CD14-positive monocyte (primary cell): ENCODE measurements at regions not wholly inside any gene's neighbourhood (a gene's known extent, or its start where the extent isn't known, plus 50 kb on each side); places are given as distances from the start of the nearest gene placed in this dataset.

Source experiments
- DNase-seq, 3 donors: peaks; one replicate each; pipeline ENCODE4 v3.0.0-alpha.2; 2011 to 2022
- H2AFZ ChIP-seq: 2 replicates; pipeline ENCODE4 v1.6.0; 2012; ENCODE audit warnings: mild to moderate bottlenecking, low read depth, low read length, inconsistent platforms; ENCODE audit not compliant: insufficient read depth, poor library complexity, severe bottlenecking
- H3K27ac ChIP-seq, 2 donors: 1 replicate in 1 of 2; 2 replicates in 1 of 2; pipeline ENCODE4 v1.5.1; 2012 to 2013; ENCODE audit warnings: low read length in 2 of 2, control low read depth in 1 of 2, inconsistent platforms in 1 of 2, low read depth in 1 of 2, mild to moderate bottlenecking in 1 of 2
- H3K27me3 ChIP-seq, 2 donors: one replicate each; pipeline versions ENCODE4 v1.6.0 to v1.6.1; 2011 to 2013; ENCODE audit warnings: low read length in 2 of 2; ENCODE audit not compliant: control insufficient read depth in 2 of 2, insufficient read depth in 2 of 2
- H3K36me3 ChIP-seq, 2 donors: replicated peaks in 1 of 2; 1 replicate in 1 of 2; 2 replicates in 1 of 2; pipeline versions ENCODE4 v1.5.1 to v1.6.1; 2012 to 2013; ENCODE audit warnings: low read length in 2 of 2, control low read depth in 1 of 2, inconsistent platforms in 1 of 2, mild to moderate bottlenecking in 1 of 2; ENCODE audit not compliant: insufficient read depth in 2 of 2, control insufficient read depth in 1 of 2
- H3K4me1 ChIP-seq, 2 donors: 1 replicate in 1 of 2; 2 replicates in 1 of 2; pipeline versions ENCODE4 v1.5.1 to v1.6.1; 2012 to 2013; ENCODE audit warnings: low read length in 2 of 2, control low read depth in 1 of 2, inconsistent platforms in 1 of 2, mild to moderate bottlenecking in 1 of 2, moderate library complexity in 1 of 2; ENCODE audit not compliant: insufficient read depth in 2 of 2, control insufficient read depth in 1 of 2
- H3K4me2 ChIP-seq: replicated peaks from 2 replicates; pipeline ENCODE3; 2012; ENCODE audit warnings: low read length, moderate library complexity, mild to moderate bottlenecking; ENCODE audit not compliant: poor library complexity, severe bottlenecking; ENCODE audit errors: extremely low read depth
- H3K4me3 ChIP-seq, 3 experiments: fragments of 200-600 bp in 1 of 3; sonication (generic) in 1 of 3; replicated peaks in 1 of 3; 1 replicate in 2 of 3; 2 replicates in 1 of 3; pipeline ENCODE4 v1.5.1; 2011 to 2013; ENCODE audit warnings: low read length in 3 of 3, mild to moderate bottlenecking in 3 of 3, control low read depth in 2 of 3, low read depth in 2 of 3, inconsistent platforms in 1 of 3, moderate library complexity in 1 of 3
- H3K79me2 ChIP-seq: 2 replicates; pipeline ENCODE4 v1.6.0; 2012; ENCODE audit warnings: mild to moderate bottlenecking, control low read depth, inconsistent platforms, low read length, moderate library complexity; ENCODE audit not compliant: insufficient read depth
- H3K9ac ChIP-seq: 2 replicates; pipeline ENCODE4 v1.6.0; 2017; ENCODE audit warnings: low read length, mild to moderate bottlenecking; ENCODE audit not compliant: insufficient read depth, poor library complexity, severe bottlenecking
- H3K9me3 ChIP-seq, 2 donors: replicated peaks in 1 of 2; 1 replicate in 1 of 2; 2 replicates in 1 of 2; pipeline versions ENCODE4 v1.5.1 to v1.6.1; 2012 to 2013; ENCODE audit warnings: low read length in 2 of 2, control low read depth in 1 of 2; ENCODE audit not compliant: control insufficient read depth in 1 of 2, insufficient read depth in 1 of 2
- H4K20me1 ChIP-seq: 2 replicates; pipeline ENCODE4 v1.6.0; 2012; ENCODE audit warnings: mild to moderate bottlenecking, low read length, control low read depth, moderate library complexity; ENCODE audit not compliant: insufficient read depth
- H3K27ac Mint-ChIP-seq, 7 donors: one replicate each; pipeline ENCODE4 v1.8.0; 2020; ENCODE audit warnings: mild to moderate bottlenecking in 7 of 7, mixed read lengths in 7 of 7, moderate library complexity in 6 of 7, inconsistent platforms in 2 of 7
- H3K27me3 Mint-ChIP-seq, 3 donors: one replicate each; pipeline ENCODE4 v1.8.0; 2021 to 2022; ENCODE audit warnings: low read depth in 3 of 3, mild to moderate bottlenecking in 3 of 3, mixed read lengths in 3 of 3, moderate library complexity in 3 of 3, inconsistent platforms in 1 of 3
- H3K36me3 Mint-ChIP-seq, 2 donors: one replicate each; pipeline ENCODE4 v1.8.0; 2020; ENCODE audit warnings: mixed read lengths in 2 of 2, inconsistent platforms in 1 of 2, mild to moderate bottlenecking in 1 of 2
- H3K4me1 Mint-ChIP-seq: one replicate; pipeline ENCODE4 v1.8.0; 2020; ENCODE audit warnings: mild to moderate bottlenecking, mixed read lengths
- H3K4me3 Mint-ChIP-seq, 2 donors: one replicate each; pipeline ENCODE4 v1.8.0; 2020; ENCODE audit warnings: mild to moderate bottlenecking in 2 of 2, mixed read lengths in 2 of 2, moderate library complexity in 1 of 2
- H3K9me3 Mint-ChIP-seq, 7 donors: one replicate each; pipeline ENCODE4 v1.8.0; 2020 to 2022; ENCODE audit warnings: mixed read lengths in 7 of 7, mild to moderate bottlenecking in 6 of 7, moderate library complexity in 6 of 7, inconsistent platforms in 2 of 7
- CTCF ChIP-seq: fragments of 200-600 bp; IDR thresholded peaks from one replicate; pipeline ENCODE4 v1.8.0; 2022; ENCODE audit warnings: antibody characterized with exemption, mild to moderate bottlenecking
- WGBS: methylation state at CpG from one replicate; pipeline ENCODE4 v1.1.5; 2013; ENCODE audit warnings: missing lambda C conversion rate; ENCODE audit not compliant: insufficient coverage; 5-methylcytosine and 5-hydroxymethylcytosine counted together
- intact Hi-C, 2 donors: fragments of 100-400 bp; cut with micrococcal nuclease; formaldehyde crosslinking; loops; one replicate each; pipeline versions ENCODE4 v1.15.0 to v1.15.1; 2023

GRCh38 chr10:8151086-8151485 is 96.6 kb downstream of the GATA3 start:
- intact Hi-C loops, result no loop called here
- H3K9me3 Mint-ChIP-seq, result peaks cover 0 to 2% (median 0%) of the 10 kb centered on the region in 7 donors
- H3K9ac ChIP-seq, result no peak overlapping the region
- H3K4me1 Mint-ChIP-seq, result no peaks in the 10 kb centered on the region
- no peak overlapping the region for H3K27ac ChIP-seq
- no peaks in the 10 kb centered on the region for H3K79me2 ChIP-seq
- no peak overlapping the region for H3K4me3 Mint-ChIP-seq
- H3K27me3 Mint-ChIP-seq, result peaks cover 4 to 24% (median 7%) of the 10 kb centered on the region in 3 donors
- no peaks in the 10 kb centered on the region for H3K4me1 ChIP-seq
- H3K36me3 Mint-ChIP-seq, result no peaks in the 10 kb centered on the region
- no peak overlapping the region for H2AFZ ChIP-seq
- no peaks in the 10 kb centered on the region for H3K27me3 ChIP-seq
- no peak overlapping the region for H3K4me3 ChIP-seq
- no peak for DNase-seq
- TF ChIP-seq CTCF, result no peak
- no peak overlapping the region for H3K4me2 ChIP-seq
- H3K36me3 ChIP-seq, result no peaks in the 10 kb centered on the region
- WGBS, result no CpG with 5 or more reads among the region's 4 CpGs
- H4K20me1 ChIP-seq, result no peaks in the 10 kb centered on the region
- no peaks in the 10 kb centered on the region for H3K9me3 ChIP-seq
- no peak overlapping the region for H3K27ac Mint-ChIP-seq

- no peak overlapping the region for H3K27ac ChIP-seq
- no peak overlapping the region for H2AFZ ChIP-seq
- no peaks in the 10 kb centered on the region for H3K27me3 ChIP-seq
- no peaks in the 10 kb centered on the region for H3K36me3 ChIP-seq
- intact Hi-C loops, result no loop called here
- no peak for DNase-seq
- Mint-ChIP-seq H3K9me3 (peaks cover 0 to 3% (median 2%) of the 10 kb centered on the region in 7 donors), H3K27ac (no peak overlapping the region), H3K27me3 (peaks cover 6 to 14% (median 10%) of the 10 kb centered on the region in 3 donors), H3K4me3 (no peak overlapping the region), H3K36me3 (no peaks in the 10 kb centered on the region), H3K4me1 (no peaks in the 10 kb centered on the region)
- H3K9me3 ChIP-seq, result no peaks in the 10 kb centered on the region
- no peaks in the 10 kb centered on the region for H3K79me2 ChIP-seq
- no peaks in the 10 kb centered on the region for H3K4me1 ChIP-seq
- WGBS, result no CpG with 5 or more reads among the region's 4 CpGs
- H3K9ac ChIP-seq, result no peak overlapping the region
- no peaks in the 10 kb centered on the region for H4K20me1 ChIP-seq
- H3K4me3 ChIP-seq, result no peak overlapping the region
- TF ChIP-seq CTCF, result no peak
- no peak overlapping the region for H3K4me2 ChIP-seq
Observed at GRCh38 chr10:8156918-8157317, 102.4 kb downstream of the GATA3 start.
